HG03571 (cell line): ENCODE measurements at regions not wholly inside any gene's neighbourhood (a gene's known extent, or its start where the extent isn't known, plus 50 kb on each side); places are given as distances from the start of the nearest gene placed in this dataset.

ENCODE experiments used
- ATAC-seq: cut with Tn5 transposase; IDR thresholded peaks from one replicate; pipeline ENCODE4 v1.9.1; 2021; ENCODE audit not compliant: unreplicated experiment

DNA sequence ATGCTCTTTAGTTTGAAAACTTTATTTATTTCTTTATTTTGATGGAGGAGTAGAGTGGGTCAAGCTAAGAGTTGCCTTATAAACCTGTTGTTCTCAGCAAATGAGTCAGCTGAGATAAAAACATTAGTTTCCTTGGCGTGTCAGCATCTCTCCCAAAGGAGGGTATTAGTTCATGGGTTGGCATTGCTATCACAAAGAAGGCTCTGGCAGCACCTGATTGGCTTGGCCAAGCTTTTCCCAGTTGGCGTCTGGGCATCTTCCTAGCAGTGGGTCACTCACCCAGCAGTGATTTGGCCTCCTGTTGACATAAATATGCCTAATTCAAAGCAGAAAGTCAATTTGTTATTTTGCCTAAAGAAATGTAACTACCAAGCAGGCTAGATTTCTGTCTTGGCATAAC is 200.7 kb upstream of the TNP1 start:
- ATAC-seq = no peak

- no peak for ATAC-seq
These were observed 199.2 kb upstream of the TNP1 start for GRCh38 chr2:217058791-217059755.

- ATAC-seq = no peak
These were observed 197.9 kb upstream of the TNP1 start for GRCh38 chr2:217057773-217058172.

- no peak for ATAC-seq
These were observed 195.8 kb upstream of the TNP1 start for GRCh38 chr2:217055624-217056023.

DNA sequence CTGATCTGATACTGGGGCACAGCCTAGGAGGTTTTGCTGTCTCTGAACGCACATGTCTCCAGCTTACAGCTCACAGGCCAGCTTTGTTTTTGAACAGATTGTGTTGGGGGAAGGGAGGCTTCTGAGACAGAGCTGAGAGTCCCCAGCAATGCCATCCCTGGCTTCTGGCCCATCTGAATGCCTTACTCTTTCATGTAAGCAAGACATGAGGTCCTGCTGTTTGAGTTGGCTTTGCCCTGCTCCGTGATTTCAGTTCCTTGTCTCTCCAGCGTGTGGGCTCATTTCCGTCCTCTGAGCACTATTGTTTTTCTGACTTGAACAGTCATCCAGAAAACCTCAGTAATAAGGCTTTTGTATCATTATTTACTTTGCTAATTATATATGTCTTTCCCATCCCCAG is 194.9 kb upstream of the TNP1 start:
- no peak for ATAC-seq

GRCh38 chr2:217052856-217053577 is 193.2 kb upstream of the TNP1 start:
- ATAC-seq = no peak

GRCh38 chr2:217051416-217051815 is 191.6 kb upstream of the TNP1 start:
- no peak for ATAC-seq

DNA sequence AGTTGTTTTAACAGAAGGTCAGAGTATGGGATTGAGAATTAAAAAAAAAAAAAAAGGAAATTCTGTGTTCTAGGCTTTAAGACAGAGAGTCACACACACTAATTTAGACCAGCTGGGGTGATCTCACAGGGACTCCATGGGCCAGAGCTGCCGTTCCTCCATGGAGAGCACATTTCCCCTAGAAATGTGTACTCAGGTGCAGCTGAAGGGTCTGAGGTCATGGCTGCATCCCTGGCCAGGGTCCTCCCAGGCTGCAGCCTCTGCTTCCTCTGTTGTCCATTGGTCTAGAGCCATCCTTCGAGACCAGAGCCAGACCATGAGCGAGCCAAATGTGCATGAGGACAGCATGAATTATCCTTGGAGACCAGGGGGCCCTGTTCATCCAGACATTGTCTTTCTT is 190.1 kb upstream of the TNP1 start:
- ATAC-seq = no peak

GRCh38 chr2:217049422-217049821 is 189.6 kb upstream of the TNP1 start:
- ATAC-seq = no peak

DNA sequence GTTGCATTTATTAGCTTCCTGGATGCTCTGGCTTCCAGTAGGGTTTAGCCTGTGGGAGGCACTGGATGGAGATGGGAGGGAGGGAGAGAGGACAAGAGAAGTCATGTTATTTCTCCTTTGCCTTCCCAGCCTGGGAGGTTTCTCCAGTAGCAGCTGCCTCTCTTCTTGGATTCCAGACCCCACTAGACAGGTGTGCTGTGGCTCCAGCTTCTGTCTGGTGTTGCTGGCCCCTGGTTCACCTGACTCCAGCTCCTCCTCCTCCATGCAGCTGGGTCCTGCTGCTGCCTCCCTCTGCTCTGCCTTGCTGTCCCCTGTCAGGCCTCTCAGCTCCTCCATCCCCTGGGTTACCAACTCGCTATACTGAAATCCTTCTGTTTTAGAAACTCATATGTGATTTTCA is 188.9 kb upstream of the TNP1 start:
- no peak for ATAC-seq

DNA sequence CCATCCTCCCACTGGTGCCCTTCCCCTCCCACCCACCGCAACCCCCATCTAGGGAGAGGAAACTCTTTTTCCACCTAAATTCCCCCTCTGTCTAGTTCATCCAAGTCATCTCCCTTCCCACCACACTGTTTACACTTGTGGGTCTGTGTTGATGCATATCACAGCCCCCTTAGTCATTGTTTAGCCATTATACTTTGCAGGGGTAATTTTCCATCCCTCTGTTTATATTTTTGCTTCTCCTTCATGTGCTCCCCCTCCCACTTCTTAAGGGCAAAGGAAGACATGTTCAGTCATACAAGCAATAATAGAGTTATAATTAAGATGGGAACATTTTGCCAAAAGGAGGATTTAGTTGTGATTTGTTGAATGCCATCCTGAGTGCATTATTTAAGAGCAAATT is 187.8 kb upstream of the TNP1 start:
- ATAC-seq = no peak

- no peak for ATAC-seq
These were observed 187.3 kb upstream of the TNP1 start for GRCh38 chr2:217047209-217047608.

DNA sequence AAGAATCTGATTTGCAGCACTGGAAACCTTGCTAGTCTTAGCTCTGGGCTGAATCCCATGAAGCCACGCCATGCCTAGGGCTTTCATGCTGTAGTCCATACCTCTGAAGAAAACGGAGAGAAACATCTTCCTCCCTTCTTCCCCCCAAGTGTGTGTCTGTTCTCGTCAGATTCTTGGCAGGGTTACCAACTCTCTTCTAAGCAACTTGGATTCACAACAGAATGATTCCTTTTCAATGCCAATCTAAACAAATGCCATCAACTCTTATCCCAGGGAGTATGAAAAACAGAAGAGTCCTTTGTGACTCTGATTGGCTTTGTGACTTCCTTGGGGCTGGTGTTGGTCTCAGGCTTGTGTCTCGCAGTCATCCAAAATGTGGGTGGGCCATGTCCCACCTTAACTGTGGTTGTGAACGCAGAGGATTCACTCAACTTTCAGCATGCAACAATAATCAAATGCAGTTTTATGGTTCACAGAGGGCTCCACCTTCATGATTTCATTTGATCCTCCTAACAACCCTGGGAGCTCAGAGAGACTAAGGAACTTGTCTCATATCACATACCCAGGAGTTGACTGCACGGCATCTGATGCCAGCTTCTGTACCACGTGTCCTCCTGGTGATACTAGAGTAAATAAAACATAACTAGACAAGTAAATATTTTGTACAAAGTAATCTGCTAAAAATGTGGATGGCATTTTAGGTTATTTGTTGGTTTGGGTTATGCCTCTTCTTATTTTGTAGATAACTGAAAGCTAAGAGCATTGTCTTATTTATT is 186.0 kb upstream of the TNP1 start:
- ATAC-seq = no peak

GRCh38 chr2:217040099-217040498 is 180.2 kb upstream of the TNP1 start:
- ATAC-seq = no peak

DNA sequence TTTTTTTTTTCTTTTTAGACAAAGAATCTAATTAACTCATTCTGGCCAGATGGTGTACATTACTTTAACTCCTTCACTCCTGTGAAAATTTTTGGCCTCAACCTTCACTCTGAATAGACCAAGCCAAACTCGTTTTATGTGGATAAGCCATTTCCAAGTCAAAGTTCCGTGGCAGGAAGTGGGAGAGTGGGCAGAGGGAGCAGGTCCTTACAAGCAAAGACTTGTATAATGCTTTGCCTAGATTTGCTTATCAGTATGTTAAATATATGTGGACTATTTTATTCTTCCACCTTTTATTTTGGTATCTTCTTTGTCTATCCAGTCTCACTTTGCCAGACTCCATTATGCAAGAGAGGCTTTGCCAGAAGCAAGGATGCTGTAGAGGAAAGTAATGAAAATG is 178.1 kb upstream of the TNP1 start:
- ATAC-seq = no peak

GRCh38 chr2:217037353-217037752 is 177.5 kb upstream of the TNP1 start:
- no peak for ATAC-seq

DNA sequence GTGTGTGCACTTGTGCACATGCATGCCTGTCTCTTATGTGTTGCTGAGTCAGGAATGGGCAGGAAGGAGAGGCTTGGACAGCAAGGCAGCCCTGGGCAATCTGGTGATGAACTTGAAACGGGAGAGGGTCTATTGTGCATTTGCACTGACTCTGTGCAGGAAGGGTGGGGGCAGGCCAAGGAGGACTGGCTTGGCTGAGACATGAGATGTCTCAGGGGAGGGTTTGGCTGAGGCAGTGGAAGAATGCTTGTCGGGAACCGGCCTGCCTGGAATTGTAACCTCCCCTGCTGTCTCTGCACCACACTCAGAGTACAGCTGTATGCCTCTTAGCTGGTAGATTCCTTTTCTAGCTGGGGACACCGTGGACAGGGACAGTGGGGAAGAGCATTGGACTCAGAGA is 176.1 kb upstream of the TNP1 start:
- ATAC-seq = no peak

- no peak for ATAC-seq
These were observed 173.3 kb upstream of the TNP1 start for GRCh38 chr2:217033186-217033585.

DNA sequence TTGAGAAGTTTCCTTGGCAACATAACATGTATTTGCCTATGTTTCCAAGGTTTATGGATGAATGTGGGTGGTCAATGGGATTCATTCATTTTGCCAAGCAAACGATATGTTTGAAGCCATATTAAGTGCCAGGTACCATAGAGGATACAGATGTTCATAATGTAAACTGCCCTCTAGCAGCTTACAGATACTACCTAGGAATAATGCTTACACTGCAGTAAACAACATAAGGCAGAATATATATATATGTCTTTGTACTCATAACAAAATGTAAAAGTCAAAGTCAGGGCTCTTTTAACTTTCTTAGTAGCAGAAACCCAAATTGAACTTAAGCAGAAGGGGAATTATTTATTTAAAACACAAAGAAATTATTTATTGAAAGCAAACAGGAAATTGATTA is 171.6 kb upstream of the TNP1 start:
- no peak for ATAC-seq

GRCh38 chr2:217030081-217030480 is 170.2 kb upstream of the TNP1 start:
- no peak for ATAC-seq

GRCh38 chr2:217028128-217028527 is 168.3 kb upstream of the TNP1 start:
- no peak for ATAC-seq

GRCh38 chr2:217027414-217027813 is 167.6 kb upstream of the TNP1 start:
- ATAC-seq = no peak
